Choroid plexus epithelial cell (primary cell): ENCODE measurements at regions not wholly inside any gene's neighbourhood (a gene's known extent, or its start where the extent isn't known, plus 50 kb on each side); places are given as distances from the start of the nearest gene placed in this dataset.

Experiments used
- DNase-seq: peaks from one replicate; pipeline ENCODE4 v3.0.0-alpha.2; 2010; ENCODE audit warnings: low read depth
- H3K4me3 ChIP-seq: 2 replicates; pipeline ENCODE4 v1.5.1; 2011; ENCODE audit warnings: low read depth, mild to moderate bottlenecking, control low read depth, low read length, moderate library complexity
- CTCF ChIP-seq: conservative IDR thresholded peaks from 2 replicates; pipeline ENCODE4 v1.5.1; 2011; ENCODE audit warnings: low read depth, mild to moderate bottlenecking, control low read depth, inconsistent platforms, low read length, moderate library complexity

GRCh38 chr11:95655536-95655935 is 134.0 kb downstream of the FAM76B start:
- no peak for TF ChIP-seq CTCF
- H3K4me3 ChIP-seq = no peak overlapping the region
- no peak for DNase-seq

- TF ChIP-seq CTCF = no peak
- H3K4me3 ChIP-seq = no peak overlapping the region
- DNase-seq = no peak
These were observed 135.9 kb downstream of the FAM76B start for GRCh38 chr11:95653680-95654079.

GRCh38 chr11:95653099-95653498 is 136.5 kb downstream of the FAM76B start:
- no peak for DNase-seq
- TF ChIP-seq CTCF = no peak

GRCh38 chr11:95652002-95652472 is 137.5 kb downstream of the FAM76B start:
- no peak overlapping the region for H3K4me3 ChIP-seq
- TF ChIP-seq CTCF = no peak
- no peak for DNase-seq

More at GRCh38 chr11:95653099-95653498, 136.5 kb downstream of the FAM76B start:
- H3K4me3 ChIP-seq = no peak overlapping the region

GRCh38 chr11:95650276-95650675 is 139.3 kb downstream of the FAM76B start:
- H3K4me3 ChIP-seq = no peak overlapping the region
- DNase-seq = no peak
- no peak for TF ChIP-seq CTCF

GRCh38 chr11:95647871-95648270 is 141.7 kb downstream of the FAM76B start:
- DNase-seq = no peak
- no peak for TF ChIP-seq CTCF
- no peak overlapping the region for H3K4me3 ChIP-seq

GRCh38 chr11:95647355-95647754 is 142.2 kb downstream of the FAM76B start:
- TF ChIP-seq CTCF = no peak
- DNase-seq = peak; percentile 41
- no peak overlapping the region for H3K4me3 ChIP-seq
